ENCODE measurements at regions not wholly inside any gene's neighbourhood (a gene's known extent, or its start where the extent isn't known, plus 50 kb on each side); places are given as distances from the start of the nearest gene placed in this dataset.

GRCh38 chr11:87957961-87958360 lies 217.3 kb downstream of the RAB38 start:
- no peak for TF ChIP-seq CTCF (IDR thresholded peaks at IDR 0.05 in 4 of 5, conservative IDR thresholded peaks at IDR 0.05 in 1 of 5)
- no peak for TF ChIP-seq POLR2A (IDR thresholded peaks at IDR 0.05)
